ENCODE measurements at regions not wholly inside any gene's neighbourhood (a gene's known extent, or its start where the extent isn't known, plus 50 kb on each side); places are given as distances from the start of the nearest gene placed in this dataset.

DNA sequence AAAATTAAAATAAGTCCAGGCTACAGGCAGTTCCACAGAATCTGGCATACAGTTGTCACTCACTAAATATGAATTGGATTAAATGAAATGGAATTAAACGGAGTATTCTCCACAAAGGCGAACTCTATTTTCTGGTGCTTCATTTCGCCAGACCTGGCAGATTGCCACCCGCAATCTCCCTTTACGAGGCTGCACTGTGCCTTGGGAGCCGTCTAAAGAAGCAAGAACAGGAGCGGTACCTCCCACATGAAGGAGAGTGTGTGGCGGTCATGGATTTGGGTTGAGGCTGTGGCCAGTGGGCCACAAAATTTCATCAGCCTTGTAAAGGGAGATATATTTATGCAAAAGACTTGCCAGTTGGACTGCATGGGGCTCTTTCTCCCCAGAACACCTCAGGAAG lies 151.0 kb downstream of the OSR1 start:
- Mint-ChIP-seq H3K4me3 (no peak overlapping the region), H3K36me3 (no peaks in the 10 kb centered on the region), H3K27ac (no peak overlapping the region), H3K4me1 (no peaks in the 10 kb centered on the region), H3K9me3 (no peaks in the 10 kb centered on the region), H3K27me3 (no peaks in the 10 kb centered on the region)
- no peak for ATAC-seq (ENCODE audit: low read depth)
- DNase-seq = no peak
- POLR2A ChIA-PET = no interaction called here

GRCh38 chr2:19205983-19206533 lies 152.4 kb downstream of the OSR1 start:
- no peak overlapping the region for H3K27ac Mint-ChIP-seq
- no peaks in the 10 kb centered on the region for H3K36me3 Mint-ChIP-seq
- H3K27me3 Mint-ChIP-seq = no peaks in the 10 kb centered on the region
- DNase-seq (no peak), ATAC-seq (ENCODE audit: low read depth) (no peak)
- POLR2A ChIA-PET = no interaction called here
- no peak overlapping the region for H3K4me3 Mint-ChIP-seq
- no peaks in the 10 kb centered on the region for H3K9me3 Mint-ChIP-seq
- H3K4me1 Mint-ChIP-seq = no peaks in the 10 kb centered on the region

DNA sequence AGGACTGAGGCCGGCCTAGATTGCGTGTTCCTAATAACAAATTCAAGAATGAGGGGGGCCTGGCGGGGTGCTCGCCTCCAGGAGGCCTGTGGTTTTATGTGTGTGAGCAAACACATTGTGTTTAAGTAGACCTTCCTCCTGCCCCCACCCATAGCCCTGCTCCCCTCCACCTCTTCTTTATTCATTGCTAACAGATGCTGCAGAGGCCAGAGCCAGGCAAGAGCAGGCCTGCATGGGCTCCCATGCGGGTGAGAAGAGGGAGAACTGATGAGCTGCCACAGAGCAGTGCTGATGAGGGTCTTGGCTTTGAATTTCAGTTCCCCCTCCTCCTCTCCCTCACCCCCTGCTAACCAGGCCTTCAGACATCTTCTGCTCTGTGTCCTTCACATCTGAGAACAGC lies 154.6 kb downstream of the OSR1 start:
- Mint-ChIP-seq H3K27ac (no peak overlapping the region), H3K4me3 (no peak overlapping the region), H3K36me3 (no peaks in the 10 kb centered on the region), H3K4me1 (no peaks in the 10 kb centered on the region), H3K27me3 (no peaks in the 10 kb centered on the region), H3K9me3 (no peaks in the 10 kb centered on the region)
- ATAC-seq (ENCODE audit: low read depth) (no peak), DNase-seq (no peak)
- POLR2A ChIA-PET = no interaction called here

GRCh38 chr2:19201911-19202462 lies 156.4 kb downstream of the OSR1 start:
- H3K9me3 Mint-ChIP-seq = no peaks in the 10 kb centered on the region
- POLR2A ChIA-PET = no interaction called here
- H3K36me3 Mint-ChIP-seq = no peaks in the 10 kb centered on the region
- DNase-seq (no peak), ATAC-seq (ENCODE audit: low read depth) (no peak)
- H3K27ac Mint-ChIP-seq = no peak overlapping the region
- H3K4me3 Mint-ChIP-seq = no peak overlapping the region
- no peaks in the 10 kb centered on the region for H3K27me3 Mint-ChIP-seq
- no peaks in the 10 kb centered on the region for H3K4me1 Mint-ChIP-seq

DNA sequence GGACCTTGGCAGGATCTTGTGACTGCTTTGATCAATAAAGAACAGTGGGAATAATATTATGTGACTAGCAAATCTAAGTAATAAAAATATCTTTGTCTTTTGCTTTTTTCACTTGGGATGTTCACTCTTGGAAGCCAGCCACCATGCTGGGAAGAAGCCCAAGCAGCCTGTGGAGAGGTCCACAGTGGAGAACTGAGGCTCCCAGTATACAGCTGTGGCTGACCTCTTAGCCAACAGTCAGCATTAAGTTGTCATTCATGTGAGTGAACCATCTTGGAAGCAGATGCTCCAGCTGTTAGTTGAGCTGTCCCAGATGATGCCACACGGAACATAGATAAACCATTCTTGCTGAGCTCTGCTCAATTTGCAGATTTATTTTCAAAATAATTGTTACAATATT lies 160.0 kb downstream of the OSR1 start:
- no peaks in the 10 kb centered on the region for H3K36me3 Mint-ChIP-seq
- no peak overlapping the region for H3K4me3 Mint-ChIP-seq
- no peaks in the 10 kb centered on the region for H3K4me1 Mint-ChIP-seq
- H3K27ac Mint-ChIP-seq = no peak overlapping the region
- POLR2A ChIA-PET = no interaction called here
- ATAC-seq (ENCODE audit: low read depth) = no peak
- H3K9me3 Mint-ChIP-seq = peaks cover 2% of the 10 kb centered on the region
- H3K27me3 Mint-ChIP-seq = no peaks in the 10 kb centered on the region
- no peak for DNase-seq

DNA sequence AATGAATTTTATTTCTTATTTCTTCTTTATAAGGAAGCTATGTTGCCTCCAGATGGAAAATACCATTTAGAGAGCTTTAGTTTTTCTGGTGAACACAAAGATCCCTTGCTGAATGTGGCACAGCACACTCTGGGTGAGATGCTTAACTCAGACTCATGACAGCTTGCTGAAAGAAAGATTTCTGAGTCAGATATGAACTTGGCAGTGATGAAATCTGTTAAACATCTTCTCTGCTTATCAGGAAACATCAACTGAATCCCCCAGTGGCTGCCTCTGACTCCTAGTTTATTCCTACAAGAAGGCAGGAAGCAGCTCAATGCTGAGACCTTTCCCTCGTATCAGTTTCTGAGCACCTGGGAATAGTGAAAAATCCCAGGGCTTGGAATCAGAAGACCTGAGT lies 162.8 kb downstream of the OSR1 start:
- no peaks in the 10 kb centered on the region for H3K27me3 Mint-ChIP-seq

DNA sequence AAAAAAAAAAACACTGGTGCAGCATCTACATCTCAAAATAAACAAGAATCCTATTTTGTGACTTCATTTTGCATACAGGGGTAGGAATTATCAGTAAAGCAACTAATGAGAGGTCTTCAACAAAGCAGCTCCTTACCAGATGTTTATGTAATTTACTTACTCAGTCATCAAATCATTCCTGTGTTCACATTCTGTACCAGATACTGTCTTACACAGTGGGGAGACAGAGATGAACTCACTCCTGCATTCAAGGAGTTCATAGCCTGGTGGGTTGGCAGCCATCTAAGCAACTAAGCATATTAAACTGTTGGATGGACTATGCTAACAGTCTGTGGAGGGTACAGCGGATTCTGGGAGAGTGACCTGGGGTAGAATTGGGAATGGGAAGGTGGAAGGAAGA lies 169.0 kb downstream of the OSR1 start:
- H3K27ac Mint-ChIP-seq = no peak overlapping the region
- no peaks in the 10 kb centered on the region for H3K4me1 Mint-ChIP-seq
- no peaks in the 10 kb centered on the region for H3K36me3 Mint-ChIP-seq
- DNase-seq (no peak), ATAC-seq (ENCODE audit: low read depth) (no peak)
- no peaks in the 10 kb centered on the region for H3K9me3 Mint-ChIP-seq
- no peak overlapping the region for H3K4me3 Mint-ChIP-seq
- POLR2A ChIA-PET = no interaction called here
- no peaks in the 10 kb centered on the region for H3K27me3 Mint-ChIP-seq

More for the DNA sequence above, 162.8 kb downstream of the OSR1 start:
- no peak for DNase-seq
- no peak overlapping the region for H3K4me3 Mint-ChIP-seq
- no peak for ATAC-seq (ENCODE audit: low read depth)
- H3K9me3 Mint-ChIP-seq = peaks cover 2% of the 10 kb centered on the region
- POLR2A ChIA-PET = no interaction called here
- no peaks in the 10 kb centered on the region for H3K36me3 Mint-ChIP-seq
- H3K27ac Mint-ChIP-seq = no peak overlapping the region
- H3K4me1 Mint-ChIP-seq = no peaks in the 10 kb centered on the region

GRCh38 chr2:19187323-19188020 lies 171.0 kb downstream of the OSR1 start:
- H3K27ac Mint-ChIP-seq = no peak overlapping the region
- ATAC-seq (ENCODE audit: low read depth) (no peak), DNase-seq (no peak)
- no peaks in the 10 kb centered on the region for H3K36me3 Mint-ChIP-seq
- H3K4me3 Mint-ChIP-seq = no peak overlapping the region
- H3K9me3 Mint-ChIP-seq = peaks cover under 1% of the 10 kb centered on the region
- no peaks in the 10 kb centered on the region for H3K4me1 Mint-ChIP-seq
- H3K27me3 Mint-ChIP-seq = no peaks in the 10 kb centered on the region
- POLR2A ChIA-PET = no interaction called here

DNA sequence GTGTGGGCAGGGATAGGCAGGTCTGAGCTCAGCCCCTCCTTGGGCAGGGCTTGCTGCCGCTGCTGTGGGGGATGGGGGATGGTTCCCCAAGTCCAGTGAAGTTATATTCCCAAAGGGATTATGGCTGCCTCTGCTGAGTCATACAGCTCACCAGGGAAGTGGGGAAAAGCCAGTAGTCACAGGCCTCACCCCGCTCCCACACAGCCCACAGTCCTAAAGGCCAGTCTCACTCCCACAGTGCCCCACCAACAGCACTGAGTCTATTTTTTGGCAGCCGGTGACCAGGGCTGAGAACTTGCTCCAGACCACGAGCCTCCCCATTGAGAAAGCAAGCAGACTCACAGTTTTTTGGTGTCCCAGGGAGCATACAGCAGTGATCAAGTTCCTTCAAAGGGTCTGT lies 173.3 kb downstream of the OSR1 start:
- no peak overlapping the region for H3K27ac Mint-ChIP-seq
- peaks cover 7% of the 10 kb centered on the region for H3K9me3 Mint-ChIP-seq
- no peaks in the 10 kb centered on the region for H3K4me1 Mint-ChIP-seq
- DNase-seq (no peak), ATAC-seq (ENCODE audit: low read depth) (no peak)
- no peaks in the 10 kb centered on the region for H3K36me3 Mint-ChIP-seq
- POLR2A ChIA-PET = no interaction called here
- no peaks in the 10 kb centered on the region for H3K27me3 Mint-ChIP-seq
- H3K4me3 Mint-ChIP-seq = no peak overlapping the region

GRCh38 chr2:19178175-19178574 lies 180.2 kb downstream of the OSR1 start:
- ATAC-seq (ENCODE audit: low read depth) (no peak), DNase-seq (no peak)
- H3K4me3 Mint-ChIP-seq = no peak overlapping the region
- H3K36me3 Mint-ChIP-seq = no peaks in the 10 kb centered on the region
- no peak overlapping the region for H3K27ac Mint-ChIP-seq
- no peaks in the 10 kb centered on the region for H3K4me1 Mint-ChIP-seq
- peaks cover 7% of the 10 kb centered on the region for H3K9me3 Mint-ChIP-seq
- no peaks in the 10 kb centered on the region for H3K27me3 Mint-ChIP-seq
- POLR2A ChIA-PET = no interaction called here

- POLR2A ChIA-PET = no interaction called here
- no peaks in the 10 kb centered on the region for H3K27me3 Mint-ChIP-seq
- DNase-seq (no peak), ATAC-seq (ENCODE audit: low read depth) (no peak)
- no peaks in the 10 kb centered on the region for H3K4me1 Mint-ChIP-seq
- H3K4me3 Mint-ChIP-seq = no peak overlapping the region
- H3K36me3 Mint-ChIP-seq = no peaks in the 10 kb centered on the region
- H3K27ac Mint-ChIP-seq = no peak overlapping the region
- H3K9me3 Mint-ChIP-seq = peaks cover 2% of the 10 kb centered on the region
These were observed 181.4 kb downstream of the OSR1 start for GRCh38 chr2:19176977-19177376.

DNA sequence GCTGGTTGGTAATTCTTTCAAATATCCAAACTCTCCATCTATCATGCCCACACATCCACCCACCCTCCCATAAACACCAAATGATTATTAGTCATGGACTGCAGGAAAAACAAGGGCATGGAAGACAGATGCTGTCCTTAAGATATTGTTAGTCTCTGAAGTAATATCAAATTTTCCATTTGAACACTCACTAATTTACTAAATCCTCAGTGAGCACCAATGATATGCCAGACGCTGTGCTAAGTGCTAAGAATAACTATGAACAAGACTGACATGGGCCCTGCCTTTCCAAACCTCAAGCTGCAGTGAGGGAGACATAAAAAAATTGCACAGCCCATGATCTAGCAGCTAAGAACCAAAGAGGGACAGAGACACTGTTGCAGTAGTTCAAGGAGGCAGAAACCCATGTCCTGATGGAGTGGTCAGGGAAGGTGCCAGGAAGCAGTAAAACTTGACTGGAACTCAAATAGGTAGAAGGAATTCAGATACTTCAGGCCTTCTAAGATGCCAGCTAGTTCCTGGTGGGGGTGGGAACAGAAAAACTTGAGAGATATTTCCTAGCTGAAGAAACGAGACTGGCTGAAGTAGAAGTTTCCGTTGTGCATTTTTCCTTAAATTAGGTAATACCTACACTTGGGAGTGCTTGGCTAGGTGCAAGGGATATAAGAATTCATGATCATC lies 182.1 kb downstream of the OSR1 start:
- Mint-ChIP-seq H3K4me1 (no peaks in the 10 kb centered on the region), H3K27ac (no peak overlapping the region), H3K4me3 (no peak overlapping the region), H3K27me3 (no peaks in the 10 kb centered on the region), H3K36me3 (no peaks in the 10 kb centered on the region), H3K9me3 (peaks cover 2% of the 10 kb centered on the region)
- DNase-seq (no peak), ATAC-seq (ENCODE audit: low read depth) (no peak)
- POLR2A ChIA-PET = no interaction called here

- Mint-ChIP-seq H3K27me3 (no peaks in the 10 kb centered on the region), H3K9me3 (no peaks in the 10 kb centered on the region), H3K4me1 (no peaks in the 10 kb centered on the region), H3K27ac (no peak overlapping the region), H3K36me3 (no peaks in the 10 kb centered on the region), H3K4me3 (no peak overlapping the region)
- no peak for DNase-seq
- POLR2A ChIA-PET = no interaction called here
- no peak for ATAC-seq (ENCODE audit: low read depth)
These were observed 184.2 kb downstream of the OSR1 start for GRCh38 chr2:19174176-19174575.

DNA sequence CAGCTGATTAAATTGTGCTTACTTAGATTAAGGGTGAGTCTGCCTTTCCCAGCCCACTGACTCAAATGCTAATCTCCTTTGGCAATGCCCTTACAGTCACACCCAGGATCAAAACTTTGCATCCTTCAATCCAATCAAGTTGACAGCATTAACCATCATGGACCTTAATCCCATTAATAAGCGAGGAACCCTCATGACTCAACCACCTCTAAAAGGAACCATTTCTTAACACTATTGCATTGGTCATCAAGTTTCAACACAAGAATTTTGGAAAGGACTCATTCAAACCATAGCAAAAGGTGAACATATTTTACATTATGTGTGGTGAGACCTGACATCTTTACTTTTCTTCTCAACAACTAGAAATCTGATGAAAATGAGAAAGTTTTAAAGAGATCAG lies 187.0 kb downstream of the OSR1 start:
- Mint-ChIP-seq H3K9me3 (peaks cover 2% of the 10 kb centered on the region), H3K4me3 (no peak overlapping the region), H3K27me3 (no peaks in the 10 kb centered on the region), H3K36me3 (no peaks in the 10 kb centered on the region), H3K4me1 (no peaks in the 10 kb centered on the region), H3K27ac (no peak overlapping the region)
- no peak for ATAC-seq (ENCODE audit: low read depth)
- DNase-seq = no peak
- POLR2A ChIA-PET = no interaction called here

Measured in activated naive CD8-positive, alpha-beta T cell treated with anti-CD3 and anti-CD28 coated beads, Interleukin-2, amount 10 ng/mL, durations not matched to agents 7 days and 5 days (primary cell).